Stimulated activated naive B cell treated with anti-CD40 and anti-IgM and Interleukin-4, amounts not matched to agents 10 μg/mL and 1 μg/mL and 100 μg/mL, for 72 hours (primary cell): ENCODE measurements at regions not wholly inside any gene's neighbourhood (a gene's known extent, or its start where the extent isn't known, plus 50 kb on each side); places are given as distances from the start of the nearest gene placed in this dataset.

Source experiments
- ATAC-seq, 2 donors: fragments of 150-1000 bp; cut with Tn5 transposase; replicated peaks; 2 replicates each; pipeline ENCODE4 v1.10.0; 2021; ENCODE audit warnings: moderate library complexity in 1 of 2
- DNase-seq: peaks from one replicate; pipeline ENCODE4 v3.0.0; 2021
- H3K27ac Mint-ChIP-seq: one replicate; pipeline ENCODE4 v1.8.0; 2022; ENCODE audit warnings: mild to moderate bottlenecking, mixed read lengths
- H3K27me3 Mint-ChIP-seq, 2 donors: one replicate each; pipeline ENCODE4 v1.8.0; 2022; ENCODE audit warnings: mixed read lengths in 2 of 2
- H3K36me3 Mint-ChIP-seq, 2 donors: one replicate each; pipeline ENCODE4 v1.8.0; 2022; ENCODE audit warnings: mixed read lengths in 2 of 2, mild to moderate bottlenecking in 1 of 2
- H3K4me1 Mint-ChIP-seq, 2 donors: one replicate each; pipeline ENCODE4 v1.8.0; 2022; ENCODE audit warnings: mixed read lengths in 2 of 2, mild to moderate bottlenecking in 1 of 2
- H3K4me3 Mint-ChIP-seq, 2 donors: one replicate each; pipeline ENCODE4 v1.8.0; 2022; ENCODE audit warnings: mild to moderate bottlenecking in 2 of 2, mixed read lengths in 2 of 2, moderate library complexity in 1 of 2
- H3K9me3 Mint-ChIP-seq, 2 donors: one replicate each; pipeline ENCODE4 v1.8.0; 2022; ENCODE audit warnings: mixed read lengths in 2 of 2, mild to moderate bottlenecking in 1 of 2

- Mint-ChIP-seq H3K36me3 (no peaks in the 10 kb centered on the region), H3K9me3 (no peaks in the 10 kb centered on the region), H3K4me3 (no peak overlapping the region), H3K27ac (no peak overlapping the region), H3K4me1 (no peaks in the 10 kb centered on the region), H3K27me3 (peaks cover 4 to 11% of the 10 kb centered on the region in 2 donors)
- DNase-seq (no peak), ATAC-seq (no peak)
Measured at GRCh38 chr1:242873661-242874060, 349.2 kb upstream of the PLD5 start.

- no peaks in the 10 kb centered on the region for H3K9me3 Mint-ChIP-seq
Measured at GRCh38 chr1:242872521-242872920, 348.0 kb upstream of the PLD5 start.

GRCh38 chr1:242871471-242872030 is 347.1 kb upstream of the PLD5 start:
- no peak overlapping the region for H3K4me3 Mint-ChIP-seq
- DNase-seq, result no peak
- H3K9me3 Mint-ChIP-seq, result no peaks in the 10 kb centered on the region
- H3K27ac Mint-ChIP-seq, result no peak overlapping the region
- no peaks in the 10 kb centered on the region for H3K36me3 Mint-ChIP-seq
- no peak for ATAC-seq
- H3K27me3 Mint-ChIP-seq, result peaks cover 7 to 11% of the 10 kb centered on the region in 2 donors
- no peaks in the 10 kb centered on the region for H3K4me1 Mint-ChIP-seq

More at GRCh38 chr1:242872521-242872920, 348.0 kb upstream of the PLD5 start:
- H3K36me3 Mint-ChIP-seq, result no peaks in the 10 kb centered on the region
- H3K4me1 Mint-ChIP-seq, result no peaks in the 10 kb centered on the region
- ATAC-seq, result no peak
- H3K4me3 Mint-ChIP-seq, result no peak overlapping the region
- DNase-seq, result no peak
- peaks cover 7 to 11% of the 10 kb centered on the region in 2 donors for H3K27me3 Mint-ChIP-seq
- no peak overlapping the region for H3K27ac Mint-ChIP-seq

GRCh38 chr1:242870966-242871365 is 346.5 kb upstream of the PLD5 start:
- Mint-ChIP-seq H3K27me3 (peaks cover 3 to 11% of the 10 kb centered on the region in 2 donors), H3K4me3 (no peak overlapping the region), H3K9me3 (no peaks in the 10 kb centered on the region), H3K4me1 (no peaks in the 10 kb centered on the region), H3K36me3 (no peaks in the 10 kb centered on the region), H3K27ac (no peak overlapping the region)
- peak in 1 of 2 donors; percentile 31 for ATAC-seq
- DNase-seq, result no peak

GRCh38 chr1:242856289-242856688 is 331.8 kb upstream of the PLD5 start:
- Mint-ChIP-seq H3K36me3 (no peaks in the 10 kb centered on the region), H3K27ac (no peak overlapping the region), H3K4me3 (no peak overlapping the region), H3K4me1 (no peaks in the 10 kb centered on the region), H3K27me3 (peaks cover 26 to 46% of the 10 kb centered on the region in 2 donors), H3K9me3 (peaks cover 6 to 9% of the 10 kb centered on the region in 2 donors)
- no peak for DNase-seq
- no peak for ATAC-seq

GRCh38 chr1:242854466-242854865 is 330.0 kb upstream of the PLD5 start:
- H3K9me3 Mint-ChIP-seq, result peaks cover 10 to 19% of the 10 kb centered on the region in 2 donors
- H3K27ac Mint-ChIP-seq, result no peak overlapping the region
- peaks cover 25 to 47% of the 10 kb centered on the region in 2 donors for H3K27me3 Mint-ChIP-seq
- no peak overlapping the region for H3K4me3 Mint-ChIP-seq
- no peak for DNase-seq
- H3K36me3 Mint-ChIP-seq, result peaks cover 0 to 3% of the 10 kb centered on the region in 2 donors
- H3K4me1 Mint-ChIP-seq, result no peaks in the 10 kb centered on the region
- ATAC-seq, result no peak

- H3K27ac Mint-ChIP-seq, result no peak overlapping the region
- DNase-seq, result no peak
- ATAC-seq, result no peak
- peaks cover 6 to 7% of the 10 kb centered on the region in 2 donors for H3K27me3 Mint-ChIP-seq
- peaks cover 0 to 3% of the 10 kb centered on the region in 2 donors for H3K36me3 Mint-ChIP-seq
- H3K4me1 Mint-ChIP-seq, result no peaks in the 10 kb centered on the region
- no peak overlapping the region for H3K4me3 Mint-ChIP-seq
- H3K9me3 Mint-ChIP-seq, result peaks cover 18 to 24% of the 10 kb centered on the region in 2 donors
Measured at GRCh38 chr1:242847390-242847993, 323.0 kb upstream of the PLD5 start.

- peaks cover 13% of the 10 kb centered on the region in 2 donors for H3K9me3 Mint-ChIP-seq
- peaks cover 13 to 14% of the 10 kb centered on the region in 2 donors for H3K27me3 Mint-ChIP-seq
- DNase-seq (no peak), ATAC-seq (no peak)
- H3K27ac Mint-ChIP-seq, result no peak overlapping the region
- no peak overlapping the region for H3K4me3 Mint-ChIP-seq
- H3K4me1 Mint-ChIP-seq, result no peaks in the 10 kb centered on the region
- peaks cover 0 to 2% of the 10 kb centered on the region in 2 donors for H3K36me3 Mint-ChIP-seq
Measured at GRCh38 chr1:242842094-242842493, 317.6 kb upstream of the PLD5 start.

GRCh38 chr1:242839101-242839500 is 314.6 kb upstream of the PLD5 start:
- peaks cover 0 to 2% of the 10 kb centered on the region in 2 donors for H3K36me3 Mint-ChIP-seq
- no peak overlapping the region for H3K4me3 Mint-ChIP-seq
- H3K4me1 Mint-ChIP-seq, result no peaks in the 10 kb centered on the region
- no peak overlapping the region for H3K27ac Mint-ChIP-seq
- no peak for DNase-seq
- peaks cover 8 to 13% of the 10 kb centered on the region in 2 donors for H3K9me3 Mint-ChIP-seq
- ATAC-seq, result no peak
- H3K27me3 Mint-ChIP-seq, result peaks cover 13 to 14% of the 10 kb centered on the region in 2 donors

GRCh38 chr1:242836423-242836822 is 311.9 kb upstream of the PLD5 start:
- Mint-ChIP-seq H3K9me3 (peaks cover 10 to 15% of the 10 kb centered on the region in 2 donors), H3K27me3 (peaks cover 15 to 19% of the 10 kb centered on the region in 2 donors), H3K36me3 (peaks cover 0 to 5% of the 10 kb centered on the region in 2 donors), H3K27ac (no peak overlapping the region), H3K4me1 (no peaks in the 10 kb centered on the region), H3K4me3 (no peak overlapping the region)
- ATAC-seq (no peak), DNase-seq (no peak)

- Mint-ChIP-seq H3K27me3 (peaks cover 31 to 33% of the 10 kb centered on the region in 2 donors), H3K4me1 (peaks cover 0 to 2% of the 10 kb centered on the region in 2 donors), H3K9me3 (peaks cover 6 to 9% of the 10 kb centered on the region in 2 donors), H3K36me3 (peaks cover 0 to 4% of the 10 kb centered on the region in 2 donors), H3K27ac (no peak overlapping the region), H3K4me3 (no peak overlapping the region)
- ATAC-seq, result no peak
- no peak for DNase-seq
Measured at GRCh38 chr1:242828828-242829227, 304.3 kb upstream of the PLD5 start.

- H3K4me3 Mint-ChIP-seq, result no peak overlapping the region
- peaks cover 33 to 35% of the 10 kb centered on the region in 2 donors for H3K27me3 Mint-ChIP-seq
- peaks cover 6 to 9% of the 10 kb centered on the region in 2 donors for H3K9me3 Mint-ChIP-seq
- H3K4me1 Mint-ChIP-seq, result peaks cover 0 to 2% of the 10 kb centered on the region in 2 donors
- ATAC-seq (no peak), DNase-seq (no peak)
- no peak overlapping the region for H3K27ac Mint-ChIP-seq
- peaks cover 0 to 4% of the 10 kb centered on the region in 2 donors for H3K36me3 Mint-ChIP-seq
Measured at GRCh38 chr1:242828199-242828598, 303.7 kb upstream of the PLD5 start.

- H3K4me3 Mint-ChIP-seq, result no peak overlapping the region
- H3K9me3 Mint-ChIP-seq, result peaks cover 2 to 4% of the 10 kb centered on the region in 2 donors
- no peak for ATAC-seq
- peaks cover 0 to 2% of the 10 kb centered on the region in 2 donors for H3K36me3 Mint-ChIP-seq
- H3K27me3 Mint-ChIP-seq, result peaks cover 33 to 40% of the 10 kb centered on the region in 2 donors
- no peak overlapping the region for H3K27ac Mint-ChIP-seq
- H3K4me1 Mint-ChIP-seq, result peaks cover 0 to 2% of the 10 kb centered on the region in 2 donors
- no peak for DNase-seq
Measured at GRCh38 chr1:242827538-242827937, 303.0 kb upstream of the PLD5 start.

- Mint-ChIP-seq H3K27ac (no peak overlapping the region), H3K9me3 (peaks cover 0 to 2% of the 10 kb centered on the region in 2 donors), H3K4me1 (peaks cover 0 to 2% of the 10 kb centered on the region in 2 donors), H3K27me3 (peaks cover 35 to 41% of the 10 kb centered on the region in 2 donors), H3K36me3 (peaks cover 0 to 2% of the 10 kb centered on the region in 2 donors), H3K4me3 (no peak overlapping the region)
- no peak for DNase-seq
- ATAC-seq, result no peak
Measured at GRCh38 chr1:242826701-242827336, 302.3 kb upstream of the PLD5 start.

GRCh38 chr1:242824435-242824834 is 299.9 kb upstream of the PLD5 start:
- Mint-ChIP-seq H3K36me3 (no peaks in the 10 kb centered on the region), H3K4me3 (no peak overlapping the region), H3K27me3 (peaks cover 27% of the 10 kb centered on the region in 2 donors), H3K9me3 (no peaks in the 10 kb centered on the region), H3K27ac (no peak overlapping the region), H3K4me1 (peaks cover 0 to 2% of the 10 kb centered on the region in 2 donors)
- ATAC-seq (no peak), DNase-seq (no peak)
